Osteoblast (primary cell): ENCODE measurements at regions not wholly inside any gene's neighbourhood (a gene's known extent, or its start where the extent isn't known, plus 50 kb on each side); places are given as distances from the start of the nearest gene placed in this dataset.

Experiments used
- DNase-seq: peaks from one replicate; pipeline ENCODE4 v3.0.0; 2011; ENCODE audit warnings: low spot score, mixed read lengths; ENCODE audit not compliant: insufficient read length; ENCODE audit errors: missing footprints
- H2AFZ ChIP-seq: 2 replicates; pipeline ENCODE4 v1.6.0; 2011; ENCODE audit warnings: mild to moderate bottlenecking, low read length
- H3K27ac ChIP-seq: 2 replicates; pipeline ENCODE4 v1.5.1; 2011; ENCODE audit warnings: mild to moderate bottlenecking, low read depth, low read length, moderate library complexity
- H3K27me3 ChIP-seq: 2 replicates; pipeline ENCODE4 v1.6.0; 2012; ENCODE audit warnings: mild to moderate bottlenecking, control low read depth, inconsistent platforms, low read length, moderate library complexity; ENCODE audit not compliant: insufficient read depth
- H3K36me3 ChIP-seq: 2 replicates; pipeline ENCODE4 v1.5.1; 2011; ENCODE audit warnings: mild to moderate bottlenecking, low read length, control low read depth, moderate library complexity; ENCODE audit not compliant: insufficient read depth
- H3K4me1 ChIP-seq: 2 replicates; pipeline ENCODE4 v1.5.1; 2011; ENCODE audit warnings: mild to moderate bottlenecking, low read length, control low read depth, moderate library complexity; ENCODE audit not compliant: insufficient read depth
- H3K4me2 ChIP-seq: 2 replicates; pipeline ENCODE4 v1.6.0; 2011; ENCODE audit warnings: mild to moderate bottlenecking, low read length; ENCODE audit not compliant: insufficient read depth
- H3K4me3 ChIP-seq: fragments of 200-600 bp; sonication (generic); 3 replicates; pipeline ENCODE4 v1.5.1; 2012; ENCODE audit warnings: mild to moderate bottlenecking, low read length, inconsistent platforms; ENCODE audit not compliant: insufficient read depth
- H3K79me2 ChIP-seq: 2 replicates; pipeline ENCODE4 v1.6.0; 2012; ENCODE audit warnings: mild to moderate bottlenecking, low read length, control low read depth, inconsistent platforms; ENCODE audit not compliant: insufficient read depth
- H3K9me3 ChIP-seq: 2 replicates; pipeline ENCODE4 v1.5.1; 2011; ENCODE audit warnings: low read depth, low read length, control low read depth
- H4K20me1 ChIP-seq: 2 replicates; pipeline ENCODE4 v1.6.0; 2012; ENCODE audit warnings: mild to moderate bottlenecking, low read length, control low read depth; ENCODE audit not compliant: insufficient read depth
- TF ChIP-seq, protein P1 (sequence below): IDR thresholded peaks from 2 replicates; pipeline ENCODE4 v1.5.1; 2011; ENCODE audit warnings: mild to moderate bottlenecking, low read depth, low read length, moderate library complexity; ENCODE audit errors: extremely low read depth

- Histone ChIP-seq H2AFZ (no peak overlapping the region), H3K9me3 (no peaks in the 10 kb centered on the region)
These were observed 121.6 kb upstream of the SNX19 start for GRCh38 chr11:131037873-131038272.

GRCh38 chr11:131038597-131038996 is 122.3 kb upstream of the SNX19 start:
- Histone ChIP-seq H3K27ac (no peak overlapping the region), H3K79me2 (no peaks in the 10 kb centered on the region), H3K4me1 (peaks cover 12% of the 10 kb centered on the region), H3K4me3 (no peak overlapping the region), H4K20me1 (no peaks in the 10 kb centered on the region), H3K4me2 (no peak overlapping the region), H3K27me3 (no peaks in the 10 kb centered on the region), H3K9me3 (no peaks in the 10 kb centered on the region), H2AFZ (no peak overlapping the region), H3K36me3 (no peaks in the 10 kb centered on the region)
- peak; percentile 59 for DNase-seq
- TF ChIP-seq, protein P1, sequence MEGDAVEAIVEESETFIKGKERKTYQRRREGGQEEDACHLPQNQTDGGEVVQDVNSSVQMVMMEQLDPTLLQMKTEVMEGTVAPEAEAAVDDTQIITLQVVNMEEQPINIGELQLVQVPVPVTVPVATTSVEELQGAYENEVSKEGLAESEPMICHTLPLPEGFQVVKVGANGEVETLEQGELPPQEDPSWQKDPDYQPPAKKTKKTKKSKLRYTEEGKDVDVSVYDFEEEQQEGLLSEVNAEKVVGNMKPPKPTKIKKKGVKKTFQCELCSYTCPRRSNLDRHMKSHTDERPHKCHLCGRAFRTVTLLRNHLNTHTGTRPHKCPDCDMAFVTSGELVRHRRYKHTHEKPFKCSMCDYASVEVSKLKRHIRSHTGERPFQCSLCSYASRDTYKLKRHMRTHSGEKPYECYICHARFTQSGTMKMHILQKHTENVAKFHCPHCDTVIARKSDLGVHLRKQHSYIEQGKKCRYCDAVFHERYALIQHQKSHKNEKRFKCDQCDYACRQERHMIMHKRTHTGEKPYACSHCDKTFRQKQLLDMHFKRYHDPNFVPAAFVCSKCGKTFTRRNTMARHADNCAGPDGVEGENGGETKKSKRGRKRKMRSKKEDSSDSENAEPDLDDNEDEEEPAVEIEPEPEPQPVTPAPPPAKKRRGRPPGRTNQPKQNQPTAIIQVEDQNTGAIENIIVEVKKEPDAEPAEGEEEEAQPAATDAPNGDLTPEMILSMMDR, result peak; percentile 46

More at GRCh38 chr11:131037873-131038272, 121.6 kb upstream of the SNX19 start:
- Histone ChIP-seq H3K4me3 (no peak overlapping the region), H3K36me3 (no peaks in the 10 kb centered on the region), H4K20me1 (no peaks in the 10 kb centered on the region), H3K4me1 (peaks cover 20% of the 10 kb centered on the region), H3K27ac (no peak overlapping the region), H3K4me2 (no peak overlapping the region), H3K79me2 (no peaks in the 10 kb centered on the region), H3K27me3 (no peaks in the 10 kb centered on the region)
- TF ChIP-seq, protein P1, result no peak
- DNase-seq, result no peak

DNA sequence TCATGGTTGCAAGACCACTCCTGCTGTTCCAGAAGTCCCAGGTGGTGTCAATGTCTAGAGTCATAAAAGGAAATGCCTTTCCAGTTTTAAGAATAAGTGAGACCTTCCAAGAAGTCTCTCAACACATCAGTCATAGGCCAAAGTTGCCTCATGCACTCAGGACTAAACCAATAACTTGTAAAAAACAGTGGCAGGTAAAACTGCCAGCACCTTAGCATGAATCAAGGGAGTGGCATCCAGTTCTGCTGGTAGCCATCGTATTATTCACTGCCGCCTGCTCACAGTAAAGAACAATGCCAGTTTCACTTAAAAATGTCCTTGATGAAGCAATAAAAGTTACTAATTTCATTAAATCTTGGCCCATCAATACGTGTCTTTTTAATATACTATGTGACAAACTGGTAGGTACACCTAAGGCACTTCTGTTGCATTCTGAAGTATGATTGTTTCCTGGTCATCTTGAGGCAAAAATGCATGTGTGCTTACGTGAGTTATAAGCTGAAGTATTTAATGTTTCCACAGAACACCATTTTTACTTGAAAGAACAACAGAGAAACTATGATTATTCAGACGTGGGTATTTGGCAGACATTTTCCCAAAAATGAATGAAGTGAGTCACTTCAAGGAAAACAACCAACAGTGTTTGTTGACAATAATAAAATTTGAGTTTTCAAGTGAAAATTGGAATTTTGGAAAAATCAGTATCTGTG is 125.2 kb upstream of the SNX19 start:
- H3K27me3 ChIP-seq, result peaks cover 9% of the 10 kb centered on the region
- peak overlapping the region; percentile 5 for H3K4me2 ChIP-seq
- DNase-seq, result no peak
- no peak overlapping the region for H3K4me3 ChIP-seq
- no peak overlapping the region for H2AFZ ChIP-seq
- TF ChIP-seq, protein P1, result no peak
- H3K4me1 ChIP-seq, result peaks cover 8% of the 10 kb centered on the region
- H4K20me1 ChIP-seq, result no peaks in the 10 kb centered on the region
- no peaks in the 10 kb centered on the region for H3K36me3 ChIP-seq
- no peaks in the 10 kb centered on the region for H3K9me3 ChIP-seq
- no peaks in the 10 kb centered on the region for H3K79me2 ChIP-seq
- H3K27ac ChIP-seq, result no peak overlapping the region

DNA sequence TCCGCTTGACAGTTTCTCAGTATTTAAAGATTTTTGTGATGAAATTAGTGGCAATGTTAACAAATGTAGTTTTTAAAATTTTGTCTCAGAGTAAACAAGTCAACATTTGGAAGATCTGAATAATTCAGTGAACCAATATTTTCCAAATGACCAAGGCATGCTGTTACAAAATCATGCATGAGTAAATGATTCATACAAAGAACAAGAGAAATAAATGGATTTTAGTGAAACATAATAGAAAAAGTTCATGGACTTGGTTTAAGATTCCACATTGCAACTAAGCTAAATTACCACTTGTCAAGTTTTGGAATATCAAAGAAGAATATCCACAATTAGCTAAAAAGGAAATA is 125.7 kb upstream of the SNX19 start:
- peaks cover 9% of the 10 kb centered on the region for H3K27me3 ChIP-seq
- no peaks in the 10 kb centered on the region for H3K36me3 ChIP-seq
- H3K9me3 ChIP-seq, result no peaks in the 10 kb centered on the region
- no peak overlapping the region for H3K4me3 ChIP-seq
- no peak for DNase-seq
- no peak overlapping the region for H3K4me2 ChIP-seq
- no peaks in the 10 kb centered on the region for H4K20me1 ChIP-seq
- H3K4me1 ChIP-seq, result peaks cover 8% of the 10 kb centered on the region
- H2AFZ ChIP-seq, result no peak overlapping the region
- TF ChIP-seq, protein P1, result no peak
- H3K79me2 ChIP-seq, result no peaks in the 10 kb centered on the region
- H3K27ac ChIP-seq, result no peak overlapping the region
